Activated CD4-positive, alpha-beta T cell treated with anti-CD3 and anti-CD28 coated beads for 24 hours (primary cell): ENCODE measurements at regions not wholly inside any gene's neighbourhood (a gene's known extent, or its start where the extent isn't known, plus 50 kb on each side); places are given as distances from the start of the nearest gene placed in this dataset.

Experiments
- DNase-seq, 2 donors: peaks; one replicate each; pipeline ENCODE4 v3.0.0-alpha.2; 2020; ENCODE audit warnings: low read depth in 2 of 2

DNA sequence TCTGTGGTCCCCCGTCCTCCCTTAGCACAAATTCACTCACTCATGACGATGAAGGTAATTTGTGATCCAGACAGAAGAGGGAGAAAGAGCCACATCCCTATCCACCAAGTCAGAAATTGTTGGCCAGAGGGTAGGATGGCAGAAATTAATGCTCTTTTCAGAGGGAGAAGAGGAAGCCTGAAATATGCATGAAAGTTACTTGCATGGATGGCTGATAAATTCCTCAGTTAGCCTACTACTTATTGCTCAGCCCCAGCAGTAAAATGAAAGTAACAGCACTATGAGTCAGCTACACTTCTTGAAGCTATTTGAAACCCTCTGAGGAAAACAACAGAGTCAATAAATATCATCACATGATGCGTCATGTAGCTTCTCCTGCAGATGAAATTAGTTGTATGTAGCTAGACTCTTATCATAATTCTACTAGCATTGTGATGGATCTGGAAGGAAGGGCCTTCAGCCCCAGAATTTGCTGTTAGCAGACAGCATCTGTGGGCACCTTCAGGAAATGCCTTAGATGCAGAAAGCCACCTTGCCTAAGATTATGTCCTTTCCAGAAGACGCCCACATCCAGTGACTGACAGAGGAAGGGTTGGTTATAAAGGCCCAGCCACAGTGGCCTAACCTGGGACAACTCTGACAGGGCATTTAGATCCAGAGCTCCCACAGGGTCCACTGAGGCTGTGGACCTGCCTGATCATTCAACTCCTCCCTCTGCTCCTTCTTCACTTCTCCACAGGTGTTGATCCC is 81.2 kb upstream of the CCDC112 start:
- DNase-seq = no peak

DNA sequence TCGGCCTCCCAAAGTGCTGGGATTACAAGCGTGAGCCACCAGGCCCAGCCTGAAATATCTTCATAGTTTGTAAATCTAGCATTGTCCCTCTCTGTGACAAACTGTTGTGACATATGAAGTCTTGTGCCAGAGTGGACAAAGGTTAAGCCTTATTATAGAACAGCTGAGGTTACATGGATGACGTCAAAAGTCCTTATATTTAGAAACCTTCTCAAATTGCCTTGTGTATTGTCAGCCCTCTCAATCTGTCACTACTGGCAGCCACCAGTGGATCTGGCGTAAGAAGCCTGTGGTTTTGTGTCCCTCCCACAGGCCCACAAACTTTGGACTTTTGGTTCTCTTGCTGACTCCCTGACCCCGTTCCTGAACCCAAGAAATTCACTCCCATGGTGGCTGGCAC is 79.4 kb upstream of the CCDC112 start:
- no peak for DNase-seq

DNA sequence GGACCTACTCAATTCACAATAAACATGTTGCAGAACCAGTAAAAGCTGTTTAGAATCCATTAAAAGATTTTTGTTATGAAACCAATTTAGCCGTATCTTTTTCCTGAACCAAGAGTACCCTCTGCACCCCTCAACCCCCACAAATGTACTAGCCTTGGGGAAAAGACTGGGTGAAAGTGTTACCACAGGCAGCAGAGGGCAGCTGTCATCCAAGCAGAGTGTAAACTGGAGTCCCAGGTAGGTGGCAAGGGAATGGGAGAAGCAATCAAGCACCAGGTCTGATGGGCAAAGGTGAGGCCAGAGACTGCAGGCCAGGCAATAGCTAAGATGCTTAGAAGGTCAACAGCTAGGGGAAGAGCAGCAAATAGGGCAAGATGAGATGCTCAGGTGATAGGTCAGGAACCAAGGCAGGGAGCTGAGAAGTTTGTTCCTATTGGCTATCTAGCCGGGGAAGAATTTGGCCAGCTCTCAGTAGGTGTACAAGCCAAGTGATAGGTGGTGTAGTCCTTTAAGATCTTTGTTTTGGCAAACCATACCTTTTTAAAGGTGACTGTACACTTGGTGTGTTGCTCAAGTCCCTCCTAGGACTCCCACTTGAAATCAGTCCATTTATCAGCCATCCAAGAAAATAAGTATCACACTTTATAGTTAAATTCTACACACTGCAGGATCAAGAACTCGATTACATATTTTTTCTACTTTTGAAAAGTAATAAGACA is 77.8 kb upstream of the CCDC112 start:
- DNase-seq = no peak

DNA sequence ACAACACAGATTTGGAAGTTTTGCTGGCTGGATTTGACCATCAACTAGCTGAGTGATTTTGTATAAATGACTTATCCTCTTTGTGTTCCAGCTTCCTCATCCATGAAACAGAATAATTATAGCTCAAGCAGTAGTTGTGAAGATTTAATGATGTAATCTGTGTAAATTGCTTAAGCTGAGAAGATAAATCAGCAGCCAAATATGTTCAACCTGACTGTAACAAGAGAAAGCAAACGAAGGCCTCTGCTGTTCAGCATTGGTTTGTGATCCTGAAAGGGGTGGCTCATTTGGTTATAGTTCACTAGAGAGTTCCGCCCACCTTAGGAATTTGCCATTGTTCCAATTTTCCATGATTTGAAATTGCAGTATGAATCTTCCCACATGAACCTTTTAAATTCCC is 75.7 kb upstream of the CCDC112 start:
- no peak for DNase-seq

DNA sequence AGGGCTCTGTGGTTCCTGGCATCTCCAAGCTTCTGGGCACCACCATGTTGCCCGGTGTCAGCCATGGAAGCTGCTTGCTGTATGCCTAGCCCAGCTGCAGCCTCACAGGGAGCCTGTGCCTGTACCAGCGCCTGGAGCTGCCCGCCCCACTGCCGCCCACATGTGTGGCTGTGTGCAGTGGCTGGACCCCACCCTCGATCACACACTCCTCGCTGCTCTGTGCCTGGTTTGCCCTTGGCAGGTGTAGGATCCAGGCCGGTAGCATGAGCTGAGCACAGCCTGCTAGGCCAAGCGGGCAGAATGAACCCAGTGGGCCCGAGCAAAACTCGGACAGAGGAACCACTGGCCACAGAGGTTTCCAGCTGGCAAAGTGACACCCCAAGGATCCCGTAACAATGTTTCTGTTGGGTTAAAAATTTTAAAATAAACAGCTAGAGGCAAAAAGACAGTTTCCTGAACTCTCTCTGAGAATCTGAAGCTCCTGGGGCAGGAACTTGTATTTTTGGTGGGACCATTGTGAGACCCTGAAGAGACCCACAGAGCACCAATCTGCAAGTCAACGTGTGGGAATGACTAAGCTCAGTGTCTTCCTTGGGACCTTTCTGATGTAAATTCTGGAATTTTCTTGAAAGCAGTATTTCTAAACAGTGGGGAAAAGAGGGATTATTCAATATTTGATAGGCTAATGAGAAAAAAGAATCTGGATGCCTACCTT is 73.1 kb upstream of the CCDC112 start:
- no peak for DNase-seq

DNA sequence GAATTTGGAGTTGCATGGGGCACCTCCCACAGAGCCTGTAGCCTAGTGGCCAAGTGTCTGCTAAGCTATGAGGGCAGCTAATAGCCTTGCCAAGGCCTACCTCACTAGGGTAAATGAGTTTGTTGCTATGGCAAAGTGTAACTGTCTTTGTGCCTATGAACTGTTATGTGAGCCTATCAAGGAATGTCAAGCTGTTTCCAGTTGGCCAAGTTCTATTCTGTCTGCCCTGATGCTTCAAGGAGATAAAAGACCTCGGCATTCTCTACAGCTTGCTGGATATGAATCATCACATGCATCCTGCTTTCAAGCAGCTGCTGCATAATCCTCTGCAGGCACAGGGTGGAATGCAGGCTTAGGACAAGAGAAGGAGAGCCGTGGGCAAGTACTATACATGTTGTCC is 69.8 kb upstream of the CCDC112 start:
- no peak for DNase-seq

DNA sequence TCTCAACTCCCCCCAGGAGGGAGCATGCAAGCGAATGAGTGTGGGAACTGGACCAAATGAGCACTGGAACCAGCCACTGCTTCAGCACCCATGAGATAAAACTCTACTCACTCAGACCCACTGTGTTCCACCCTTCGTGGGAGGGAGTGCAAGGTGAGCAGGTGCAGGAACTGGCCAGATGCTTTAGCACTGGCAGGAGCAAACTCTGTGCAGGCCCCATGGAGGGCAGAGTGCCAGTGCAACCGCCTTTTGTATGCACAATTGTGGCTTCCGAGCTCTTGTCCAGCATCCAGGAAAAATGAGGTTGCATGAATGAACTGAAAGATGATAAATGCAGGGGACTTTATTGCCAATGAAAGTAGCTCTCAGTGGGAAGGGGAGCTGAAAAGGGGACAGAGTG is 67.4 kb upstream of the CCDC112 start:
- DNase-seq = no peak

DNA sequence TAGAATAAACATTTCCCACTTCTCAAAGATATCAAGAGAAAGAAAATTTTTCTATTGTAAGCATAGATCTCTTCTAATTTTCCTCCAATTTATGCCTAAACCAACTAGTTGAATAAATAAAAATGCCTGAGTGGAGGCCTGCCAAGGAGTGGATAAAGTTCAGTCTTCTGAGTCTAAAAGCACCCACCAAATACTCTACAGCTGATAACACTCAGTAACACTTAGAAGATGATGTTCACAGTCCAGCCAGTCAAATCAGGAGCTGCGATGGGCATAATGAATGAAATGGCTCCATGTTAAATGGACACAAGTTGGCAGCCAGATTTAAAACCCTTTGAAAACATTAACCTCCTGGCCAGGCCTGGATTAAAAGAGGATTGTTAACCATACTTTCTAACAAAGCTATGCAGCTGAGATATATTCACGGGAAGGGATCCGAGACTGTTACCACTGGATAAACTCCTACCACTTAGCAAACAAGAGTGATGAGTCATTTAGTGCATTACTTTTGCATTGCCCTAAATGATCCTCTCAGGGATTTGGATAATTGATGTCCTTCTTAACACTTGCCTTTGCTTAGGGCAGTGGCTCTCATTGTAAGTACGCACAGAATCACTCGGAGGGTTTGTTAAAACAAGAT is 63.7 kb upstream of the CCDC112 start:
- DNase-seq = no peak

DNA sequence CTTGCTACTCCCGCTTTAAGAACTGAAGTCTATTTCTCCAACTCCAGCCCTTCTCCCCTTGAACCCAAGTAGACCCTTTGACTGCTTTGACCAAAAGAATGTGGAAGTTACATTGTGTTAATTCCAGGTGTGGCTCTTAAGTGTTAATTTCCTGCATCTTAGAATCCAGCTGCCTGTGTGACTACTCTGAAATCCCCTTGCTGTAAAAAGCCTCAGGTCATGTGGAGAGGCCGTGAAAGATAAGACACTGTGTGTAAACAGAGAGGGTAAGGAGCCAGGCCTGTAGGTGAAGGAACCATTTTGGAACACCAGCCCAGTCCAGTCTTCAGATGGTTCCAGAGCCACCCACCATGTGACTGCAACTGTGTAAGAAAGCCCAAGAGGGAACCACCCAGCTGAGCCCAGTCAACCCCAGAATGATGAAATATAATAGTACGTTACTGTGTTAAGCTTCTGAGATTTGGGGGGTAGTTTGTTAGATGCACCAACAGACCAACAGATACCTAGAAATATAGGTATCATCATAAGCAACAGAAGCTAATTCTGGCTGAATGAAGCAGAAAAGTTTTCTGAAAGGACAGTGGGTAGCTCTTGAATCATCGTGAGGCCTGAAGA is 59.4 kb upstream of the CCDC112 start:
- no peak for DNase-seq

DNA sequence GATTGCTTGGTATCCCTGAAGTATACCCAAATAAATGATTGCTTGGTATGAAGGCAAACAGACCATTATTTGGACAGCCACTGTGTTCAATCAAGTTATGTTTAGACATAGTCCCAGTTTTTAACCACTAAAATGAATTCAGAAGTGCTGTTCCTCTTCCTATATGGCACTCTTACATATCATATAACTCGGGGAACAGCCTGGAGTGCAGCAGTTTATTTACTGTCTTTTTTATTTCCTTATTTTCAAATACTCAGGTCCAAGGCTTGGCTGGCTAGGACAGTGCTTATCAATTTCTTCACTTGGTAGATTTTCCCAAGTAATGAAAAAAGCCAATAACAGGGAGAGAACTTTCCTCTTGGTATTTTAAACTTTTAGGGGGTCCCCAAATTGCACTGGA is 58.6 kb upstream of the CCDC112 start:
- no peak for DNase-seq

DNA sequence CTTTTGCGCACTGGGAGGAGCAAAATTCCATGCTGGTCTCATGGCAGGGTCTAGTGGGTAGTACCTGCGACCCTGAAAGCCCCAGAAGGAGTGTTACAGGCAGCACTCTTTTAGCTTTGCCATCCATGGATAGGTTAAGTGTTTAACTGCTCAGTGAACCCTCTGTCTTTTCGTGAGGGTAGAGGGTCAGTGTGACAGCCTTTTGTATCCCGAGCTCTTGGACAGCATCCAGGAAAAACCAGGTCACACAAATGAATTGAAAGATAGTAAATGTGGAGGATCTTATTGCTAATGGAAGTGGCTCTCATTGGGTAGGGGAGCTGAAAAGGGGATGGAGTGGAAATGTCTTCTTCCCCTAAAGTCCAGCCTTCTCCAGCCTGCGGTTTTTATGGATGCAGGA is 57.8 kb upstream of the CCDC112 start:
- DNase-seq = no peak

DNA sequence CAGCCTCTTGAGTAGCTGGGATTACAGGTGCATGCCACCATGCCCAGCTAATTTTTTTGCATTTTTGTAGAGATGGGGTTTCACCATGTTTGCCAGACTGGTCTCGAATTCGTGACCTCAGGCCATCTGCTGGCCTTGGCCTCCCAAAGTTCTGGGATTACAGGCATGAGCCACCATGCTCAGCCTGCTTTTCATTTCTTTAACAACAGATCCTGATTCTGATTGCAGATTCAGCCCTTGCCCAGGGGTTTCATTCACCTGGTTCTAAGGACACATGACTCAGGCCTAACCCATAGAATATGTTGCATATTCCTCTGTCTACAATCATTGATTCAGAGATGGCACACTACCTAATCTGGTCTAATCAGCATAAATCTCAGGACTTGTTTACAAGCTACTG is 56.1 kb upstream of the CCDC112 start:
- no peak for DNase-seq

DNA sequence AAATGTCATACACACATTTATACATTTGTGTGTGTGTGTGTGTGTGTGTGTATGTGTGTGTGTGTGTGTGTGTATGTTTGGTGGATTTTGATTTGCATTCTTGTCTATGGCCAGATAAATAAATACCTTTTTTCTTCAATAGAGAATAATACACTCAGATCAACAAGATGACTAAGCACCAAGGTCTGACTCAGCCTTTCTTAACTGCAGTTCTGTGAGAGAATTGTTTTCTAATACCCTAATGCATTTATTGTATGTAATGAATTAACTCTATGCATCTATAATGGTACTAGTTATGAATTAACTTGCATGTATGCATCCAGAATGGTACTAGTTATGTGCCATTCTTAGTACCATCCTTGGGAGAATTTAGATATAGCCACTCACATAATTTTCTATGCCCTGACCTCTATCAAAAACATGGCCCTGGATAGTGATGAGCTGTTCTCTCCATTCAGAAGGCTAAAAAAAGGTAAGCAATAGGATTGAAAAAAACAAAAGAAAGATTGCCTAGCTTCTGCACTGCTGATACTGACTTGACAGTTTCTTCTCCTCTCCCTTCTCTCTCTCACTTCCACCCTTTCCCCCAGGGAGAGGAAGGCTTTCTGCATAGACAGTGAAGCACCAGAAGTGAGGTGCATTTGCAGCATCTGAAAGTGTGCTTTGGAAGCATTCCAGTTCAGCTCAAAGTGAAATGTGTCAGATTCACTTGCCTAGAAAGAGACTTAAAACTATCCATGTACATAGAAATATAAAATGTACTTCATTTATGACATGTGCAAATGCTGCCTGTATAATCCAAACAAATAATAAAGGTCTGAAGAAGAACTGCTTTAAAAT is 55.1 kb upstream of the CCDC112 start:
- DNase-seq = no peak

DNA sequence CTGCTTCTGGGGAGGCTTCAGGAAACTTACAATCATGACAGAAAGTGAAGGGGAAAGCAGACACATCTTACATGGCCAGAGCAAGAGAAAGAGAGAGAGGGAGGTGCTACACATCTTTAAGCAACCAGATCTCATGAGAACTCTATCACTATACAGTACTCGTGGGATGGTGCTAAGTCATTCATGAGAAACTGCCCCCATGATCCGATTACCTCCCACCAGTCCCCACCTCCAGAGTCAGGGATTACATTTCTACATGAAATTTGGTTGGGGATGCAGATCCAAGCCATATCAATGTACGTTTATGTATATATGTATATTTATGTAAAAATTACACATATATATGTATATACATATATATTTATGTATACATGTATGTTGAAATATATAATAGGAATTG is 54.4 kb upstream of the CCDC112 start:
- no peak for DNase-seq

DNA sequence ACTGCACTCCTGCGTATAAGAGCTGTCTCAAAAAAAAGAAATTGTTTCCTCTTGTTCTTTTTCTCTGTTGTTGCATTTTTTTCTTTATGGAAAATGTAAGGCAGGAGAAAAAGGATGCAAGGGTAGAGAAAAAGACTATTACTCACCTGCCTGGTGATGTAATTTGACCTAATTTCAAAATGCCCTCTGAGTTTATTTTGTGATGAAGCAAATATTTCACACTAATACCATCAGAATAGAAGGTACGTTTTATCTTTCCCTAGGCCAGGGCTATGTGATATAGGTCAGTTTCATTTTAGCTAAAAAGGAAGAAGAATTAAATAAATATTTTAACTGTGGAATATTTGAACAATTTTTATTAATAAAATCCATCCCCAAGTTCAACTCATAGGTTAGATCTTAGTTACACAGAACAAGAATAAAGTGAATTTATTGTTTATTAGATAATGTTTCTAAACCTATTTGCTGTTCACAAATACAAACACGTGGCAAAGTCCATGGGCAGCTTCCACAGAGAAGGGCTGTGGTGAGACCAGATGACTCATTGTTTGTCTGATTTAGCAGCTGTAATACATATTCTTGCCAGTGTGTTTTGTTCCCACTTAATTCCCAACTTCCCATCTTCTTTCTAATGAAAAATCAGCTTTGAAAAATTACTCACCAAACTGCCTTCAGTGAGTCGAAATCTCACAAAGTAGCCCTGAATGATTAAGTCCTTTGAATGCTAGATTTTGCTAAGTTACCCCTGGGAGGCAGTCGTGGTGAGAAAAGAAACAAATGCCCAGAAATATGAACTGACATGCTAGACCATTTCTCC is 52.8 kb upstream of the CCDC112 start:
- no peak for DNase-seq

DNA sequence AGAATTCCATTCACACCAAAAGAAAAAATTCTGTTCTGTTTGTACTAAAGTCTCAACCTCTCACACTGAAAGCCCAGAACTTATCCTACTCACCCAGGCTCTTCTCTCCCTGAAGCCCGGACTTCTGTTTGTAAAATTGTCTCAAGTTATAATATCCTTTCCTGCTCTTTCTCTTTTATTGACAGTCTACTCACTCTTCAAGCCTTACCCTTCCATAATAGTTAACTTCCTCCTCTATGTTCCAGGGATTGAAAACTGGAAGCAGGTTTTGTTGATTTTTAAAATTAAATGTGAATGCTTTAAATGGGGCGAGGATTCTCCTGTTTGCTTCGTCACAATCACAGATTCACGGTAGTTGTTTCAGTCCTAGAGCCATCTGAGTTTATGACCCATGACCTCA is 51.7 kb upstream of the CCDC112 start:
- no peak for DNase-seq
